ENCODE measurements at regions not wholly inside any gene's neighbourhood (a gene's known extent, or its start where the extent isn't known, plus 50 kb on each side); places are given as distances from the start of the nearest gene placed in this dataset.
A peak's percentile ranks its signal among the peaks of the same experiment; 100 is the strongest.

DNA sequence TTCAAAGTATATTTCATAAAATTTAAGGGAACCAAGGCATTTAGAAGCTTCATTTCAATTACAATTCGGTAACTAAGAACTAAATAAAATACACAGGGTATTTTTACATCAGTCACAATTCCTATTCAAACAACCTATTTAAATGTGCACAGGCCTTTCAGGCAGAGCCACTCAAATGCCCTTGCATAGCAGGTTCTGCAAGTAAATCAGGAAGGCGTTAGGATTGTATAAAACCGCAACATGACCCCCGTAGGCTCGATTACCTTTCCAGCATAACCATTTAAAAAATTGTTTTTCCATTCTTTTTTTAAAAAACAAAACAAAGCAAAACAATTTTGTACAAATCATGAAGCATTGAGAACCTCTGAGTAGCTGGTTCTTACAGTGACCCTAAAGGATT lies 289.9 kb upstream of the SP8 start:
- H3K27me3 ChIP-seq (ENCODE audit: control insufficient read depth, insufficient read depth, low read length): no peaks in the 10 kb centered on the region
- H3K4me3 ChIP-seq (ENCODE audit: low read depth, low read length): no peak overlapping the region
- H3K36me3 ChIP-seq (ENCODE audit: control insufficient read depth, insufficient read depth, low read length): no peaks in the 10 kb centered on the region
- FAIRE-seq (no peak), DNase-seq (ENCODE audit: low read depth) (peak; percentile 76)
- TF ChIP-seq, protein P1, sequence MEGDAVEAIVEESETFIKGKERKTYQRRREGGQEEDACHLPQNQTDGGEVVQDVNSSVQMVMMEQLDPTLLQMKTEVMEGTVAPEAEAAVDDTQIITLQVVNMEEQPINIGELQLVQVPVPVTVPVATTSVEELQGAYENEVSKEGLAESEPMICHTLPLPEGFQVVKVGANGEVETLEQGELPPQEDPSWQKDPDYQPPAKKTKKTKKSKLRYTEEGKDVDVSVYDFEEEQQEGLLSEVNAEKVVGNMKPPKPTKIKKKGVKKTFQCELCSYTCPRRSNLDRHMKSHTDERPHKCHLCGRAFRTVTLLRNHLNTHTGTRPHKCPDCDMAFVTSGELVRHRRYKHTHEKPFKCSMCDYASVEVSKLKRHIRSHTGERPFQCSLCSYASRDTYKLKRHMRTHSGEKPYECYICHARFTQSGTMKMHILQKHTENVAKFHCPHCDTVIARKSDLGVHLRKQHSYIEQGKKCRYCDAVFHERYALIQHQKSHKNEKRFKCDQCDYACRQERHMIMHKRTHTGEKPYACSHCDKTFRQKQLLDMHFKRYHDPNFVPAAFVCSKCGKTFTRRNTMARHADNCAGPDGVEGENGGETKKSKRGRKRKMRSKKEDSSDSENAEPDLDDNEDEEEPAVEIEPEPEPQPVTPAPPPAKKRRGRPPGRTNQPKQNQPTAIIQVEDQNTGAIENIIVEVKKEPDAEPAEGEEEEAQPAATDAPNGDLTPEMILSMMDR (IDR thresholded peaks at IDR 0.05; ENCODE audit: insufficient read depth, low read length, severe bottlenecking): no peak

DNA sequence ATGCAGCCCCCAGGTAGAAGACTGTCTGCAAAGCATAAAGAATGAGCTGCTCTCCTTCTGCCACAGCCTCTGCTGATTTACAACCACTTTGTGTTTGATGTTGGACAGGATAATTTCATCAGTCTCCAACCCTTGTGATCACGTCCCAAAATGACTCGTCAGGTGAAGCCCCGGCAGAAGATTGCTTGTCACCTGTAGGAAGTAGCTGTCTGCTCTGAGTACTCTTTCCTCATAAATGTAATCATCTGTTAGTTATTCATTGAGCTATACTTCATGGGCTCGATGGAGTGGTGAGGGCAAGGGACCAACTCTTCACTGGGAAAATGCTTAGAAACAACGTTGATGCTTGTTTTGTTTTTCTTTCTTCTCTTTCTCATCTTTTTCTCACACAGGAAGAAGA lies 290.9 kb upstream of the SP8 start:
- TF ChIP-seq, protein P1 (IDR thresholded peaks at IDR 0.05; ENCODE audit: insufficient read depth, low read length, severe bottlenecking): no peak
- DNase-seq (ENCODE audit: low read depth) (no peak), FAIRE-seq (no peak)
- Histone ChIP-seq H3K4me3 (ENCODE audit: low read depth, low read length) (no peak overlapping the region), H3K36me3 (ENCODE audit: control insufficient read depth, insufficient read depth, low read length) (no peaks in the 10 kb centered on the region), H3K27me3 (ENCODE audit: control insufficient read depth, insufficient read depth, low read length) (no peaks in the 10 kb centered on the region)

DNA sequence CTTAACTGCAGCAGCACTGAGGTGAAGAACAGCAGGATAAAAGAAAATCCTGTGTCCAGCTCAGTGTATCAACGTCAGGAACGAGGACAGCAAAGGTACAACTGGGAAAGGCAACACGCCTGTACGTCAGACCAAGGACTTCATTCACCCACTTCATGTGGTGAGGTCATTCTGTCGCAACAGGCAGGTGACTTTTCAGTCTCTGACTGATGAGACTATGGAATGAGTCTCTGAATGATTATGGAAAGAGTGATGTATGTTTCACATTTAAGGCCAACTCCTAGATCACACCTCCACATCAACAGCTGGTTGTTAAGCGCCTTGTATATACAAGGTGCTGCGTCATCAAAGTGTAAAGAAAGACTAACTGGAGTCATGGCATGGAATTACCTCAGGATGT lies 297.6 kb upstream of the SP8 start:
- H3K27me3 ChIP-seq (ENCODE audit: control insufficient read depth, insufficient read depth, low read length): peaks cover 4% of the 10 kb centered on the region
- TF ChIP-seq, protein P1 (IDR thresholded peaks at IDR 0.05; ENCODE audit: insufficient read depth, low read length, severe bottlenecking): no peak
- DNase-seq (ENCODE audit: low read depth): peak; percentile 62
- H3K36me3 ChIP-seq (ENCODE audit: control insufficient read depth, insufficient read depth, low read length): no peaks in the 10 kb centered on the region
- FAIRE-seq: peak; percentile 60
- no peak overlapping the region for H3K4me3 ChIP-seq (ENCODE audit: low read depth, low read length)

- peaks cover 4% of the 10 kb centered on the region for H3K27me3 ChIP-seq (ENCODE audit: control insufficient read depth, insufficient read depth, low read length)
- TF ChIP-seq, protein P1 (IDR thresholded peaks at IDR 0.05; ENCODE audit: insufficient read depth, low read length, severe bottlenecking): no peak
- no peak overlapping the region for H3K4me3 ChIP-seq (ENCODE audit: low read depth, low read length)
- H3K36me3 ChIP-seq (ENCODE audit: control insufficient read depth, insufficient read depth, low read length): no peaks in the 10 kb centered on the region
- no peak for FAIRE-seq
- DNase-seq (ENCODE audit: low read depth): peak; percentile 77
Observed at GRCh38 chr7:21086688-21087087, 300.0 kb upstream of the SP8 start.

DNA sequence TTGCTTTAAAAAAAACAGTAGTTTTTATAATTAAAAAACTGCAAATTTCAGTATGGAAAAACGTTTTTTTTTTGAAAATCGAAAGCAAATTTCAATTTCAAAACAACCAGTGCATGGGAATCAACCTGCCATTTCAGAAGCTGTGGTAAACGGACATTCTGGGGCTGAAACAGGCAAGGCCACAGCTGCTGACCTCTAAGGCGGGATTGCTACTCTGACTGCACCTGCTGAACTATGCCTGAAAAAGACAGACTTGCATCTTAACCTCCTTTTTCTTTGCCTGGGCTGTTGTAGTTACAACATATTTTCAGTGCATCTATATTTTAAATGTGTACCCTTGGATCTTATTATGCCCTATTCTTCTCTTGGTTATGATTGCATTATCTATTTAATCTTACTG lies 303.0 kb upstream of the SP8 start:
- no peak for DNase-seq (ENCODE audit: low read depth)
- Histone ChIP-seq H3K4me3 (ENCODE audit: low read depth, low read length) (no peak overlapping the region), H3K36me3 (ENCODE audit: control insufficient read depth, insufficient read depth, low read length) (no peaks in the 10 kb centered on the region), H3K27me3 (ENCODE audit: control insufficient read depth, insufficient read depth, low read length) (peaks cover 4% of the 10 kb centered on the region)
- no peak for FAIRE-seq
- TF ChIP-seq, protein P1 (IDR thresholded peaks at IDR 0.05; ENCODE audit: insufficient read depth, low read length, severe bottlenecking): no peak
